Stimulated activated CD4-positive, alpha-beta T cell treated with anti-CD3 and anti-CD28 coated beads, Interleukin-12 subunit alpha, Interleukin-12 subunit beta, amount 100 ng/mL, for 48 hours (primary cell): ENCODE measurements at regions not wholly inside any gene's neighbourhood (a gene's known extent, or its start where the extent isn't known, plus 50 kb on each side); places are given as distances from the start of the nearest gene placed in this dataset.

Source experiments
- DNase-seq, 3 donors: peaks; one replicate each; pipeline ENCODE4 v3.0.0-alpha.2; 2020; ENCODE audit warnings: low read depth in 2 of 3, low spot score in 1 of 3

DNA sequence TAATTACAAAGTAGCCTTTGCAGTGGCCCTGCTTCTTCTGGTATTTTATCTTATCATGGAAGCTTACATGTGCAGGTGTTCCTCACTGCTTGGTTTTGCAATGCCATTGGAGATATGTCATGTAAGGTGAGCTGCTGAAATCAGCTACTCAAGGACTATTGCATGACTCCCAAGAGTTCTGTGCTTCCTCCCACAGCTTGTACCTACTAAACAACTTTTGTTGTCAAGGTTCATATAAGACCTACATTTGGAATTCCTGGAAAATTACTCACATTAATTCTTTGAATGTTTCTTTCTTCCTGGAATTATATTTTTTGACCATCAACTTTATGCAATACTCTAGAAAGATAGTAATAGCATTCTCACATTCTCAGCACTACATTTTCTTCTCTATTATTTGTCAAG is 427.5 kb upstream of the HSF2 start:
- DNase-seq: no peak

DNA sequence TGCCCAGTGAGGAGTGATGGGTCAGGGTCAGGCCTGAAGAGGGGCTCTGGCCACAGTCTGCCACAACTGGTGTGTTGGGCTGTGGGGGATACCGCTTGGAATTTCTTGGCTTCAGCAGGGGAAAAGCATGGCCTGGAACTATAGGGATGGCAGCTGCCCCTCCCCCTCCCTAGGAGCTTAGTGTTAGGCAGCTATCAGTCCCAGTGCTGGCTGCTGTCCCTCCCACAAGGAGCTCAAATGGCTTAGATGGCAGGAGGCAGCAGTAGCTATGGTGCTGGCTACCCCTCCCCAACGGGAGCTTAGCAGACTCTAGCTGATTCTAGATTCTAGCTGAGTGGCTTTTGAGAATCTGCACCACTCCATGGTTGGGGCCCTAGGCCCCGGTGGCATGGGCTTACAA is 414.5 kb upstream of the HSF2 start:
- DNase-seq: no peak

DNA sequence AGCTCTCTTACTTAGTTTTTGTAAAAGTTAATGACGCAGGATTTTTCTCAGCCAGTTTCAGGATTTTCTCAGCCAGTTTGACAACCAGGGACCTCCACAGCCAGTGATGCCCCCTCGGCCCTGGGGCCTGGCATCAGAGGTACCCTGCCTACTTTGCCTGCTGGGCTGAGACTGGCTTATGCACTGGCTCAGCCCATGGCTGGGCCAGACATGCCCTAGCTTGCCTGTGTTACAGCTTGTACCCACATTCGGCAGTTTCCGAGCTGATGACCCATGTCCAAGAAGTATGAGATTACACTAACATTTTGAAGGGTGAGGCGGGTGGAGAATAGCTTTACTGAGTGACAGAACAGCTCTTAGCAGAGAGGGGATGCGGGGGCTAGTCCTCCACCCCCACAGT is 406.1 kb upstream of the HSF2 start:
- DNase-seq: no peak

DNA sequence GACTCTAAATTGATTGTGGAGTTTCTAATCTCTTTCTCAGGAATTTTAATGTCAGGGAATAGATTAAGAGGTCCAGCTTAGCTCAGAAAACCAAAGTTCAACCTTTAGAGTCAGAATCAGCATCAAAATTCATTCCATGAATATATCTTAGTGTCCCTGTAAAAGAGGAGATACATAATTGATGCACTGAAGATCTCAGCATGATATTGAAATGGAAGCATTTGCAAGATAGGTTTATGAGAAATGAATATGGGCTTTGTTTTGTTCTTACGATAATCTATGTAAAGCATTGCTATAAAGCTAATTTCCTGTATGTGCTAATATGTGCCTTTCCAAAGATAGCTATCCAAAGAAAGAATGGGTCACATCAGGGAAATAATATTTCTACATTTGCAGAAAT is 404.5 kb upstream of the HSF2 start:
- no peak for DNase-seq

DNA sequence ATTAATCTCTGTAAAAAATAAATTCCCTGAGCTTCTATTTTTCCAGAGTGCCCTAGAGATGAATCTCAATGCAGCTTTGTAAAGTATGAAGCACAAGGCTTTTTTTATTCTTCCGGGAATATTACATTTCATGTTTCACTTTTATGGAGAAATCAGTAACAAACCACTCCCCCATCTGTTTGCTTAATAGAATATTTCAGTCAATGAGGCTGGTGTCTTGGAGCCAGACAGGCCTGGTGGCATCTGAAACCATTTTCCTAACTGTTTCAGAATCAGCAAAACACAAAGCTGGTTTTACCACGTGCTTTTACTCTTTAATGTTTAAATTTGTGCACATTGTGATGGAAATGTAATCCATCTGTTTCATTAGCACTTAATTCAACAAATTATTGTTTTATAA is 400.8 kb upstream of the HSF2 start:
- DNase-seq: no peak

DNA sequence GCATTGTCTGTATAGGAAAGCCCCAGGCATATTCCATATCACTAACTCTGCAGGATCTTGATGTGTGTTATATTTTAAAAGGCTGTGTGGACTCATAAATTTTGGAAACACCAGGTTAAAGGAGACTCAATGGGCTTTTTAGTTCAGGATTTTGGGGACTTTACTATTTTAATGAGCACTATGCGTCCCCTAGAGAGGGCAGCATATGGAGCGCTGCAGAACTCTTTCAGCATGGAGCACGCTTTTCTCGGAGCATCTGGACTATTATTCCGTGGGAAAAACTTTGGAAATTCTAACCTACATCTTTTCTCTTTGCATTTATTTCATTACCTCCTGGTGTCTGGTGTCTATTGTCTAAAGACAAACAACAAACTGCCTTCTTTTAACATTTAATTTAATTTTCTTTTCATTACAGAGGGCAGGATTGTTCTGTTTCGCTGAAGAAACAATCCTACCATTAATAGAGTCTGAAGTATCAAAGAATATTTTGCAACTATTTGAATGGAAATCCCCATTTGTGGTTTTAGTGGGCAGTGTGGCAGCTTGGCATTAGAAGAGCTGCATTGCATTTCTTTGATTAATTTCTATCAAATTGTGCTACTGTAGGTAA is 399.9 kb upstream of the HSF2 start:
- DNase-seq: no peak

DNA sequence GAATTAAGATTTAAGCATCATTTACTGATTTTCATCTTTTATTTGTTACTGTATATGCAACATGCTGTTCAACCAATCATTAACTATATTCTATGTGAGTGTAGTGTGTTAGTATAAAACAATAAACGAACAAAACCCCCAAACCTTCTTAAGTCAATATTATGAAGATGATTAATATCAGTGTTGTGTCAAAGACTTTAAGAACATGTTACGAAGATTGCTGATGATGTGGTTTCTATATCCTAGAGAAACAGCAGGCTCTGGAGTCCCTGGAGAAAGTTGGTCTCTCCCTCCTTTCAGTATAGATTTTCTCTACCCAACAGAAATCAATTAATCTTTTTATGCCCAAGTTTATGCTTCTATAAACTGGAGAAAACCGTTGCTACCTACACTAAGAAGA is 393.8 kb upstream of the HSF2 start:
- no peak for DNase-seq

DNA sequence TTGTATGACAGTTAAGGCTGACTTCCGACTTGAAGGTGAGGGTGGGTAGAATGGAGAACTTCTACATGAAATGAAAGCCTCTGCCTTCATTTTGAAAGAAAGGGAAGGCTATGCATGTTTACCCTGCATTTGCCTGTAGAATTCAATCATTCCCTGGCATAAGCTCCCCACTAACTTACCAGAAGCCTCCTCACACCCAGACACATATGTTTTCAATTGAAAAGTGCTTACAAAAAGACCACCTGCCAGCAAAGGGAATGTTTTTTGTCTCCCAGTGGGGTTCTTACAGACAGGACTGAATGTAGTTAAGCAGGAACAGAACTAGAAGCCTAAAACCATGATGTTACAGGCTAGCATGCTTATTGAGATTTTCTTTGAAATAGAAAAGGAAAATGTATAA is 392.1 kb upstream of the HSF2 start:
- no peak for DNase-seq

DNA sequence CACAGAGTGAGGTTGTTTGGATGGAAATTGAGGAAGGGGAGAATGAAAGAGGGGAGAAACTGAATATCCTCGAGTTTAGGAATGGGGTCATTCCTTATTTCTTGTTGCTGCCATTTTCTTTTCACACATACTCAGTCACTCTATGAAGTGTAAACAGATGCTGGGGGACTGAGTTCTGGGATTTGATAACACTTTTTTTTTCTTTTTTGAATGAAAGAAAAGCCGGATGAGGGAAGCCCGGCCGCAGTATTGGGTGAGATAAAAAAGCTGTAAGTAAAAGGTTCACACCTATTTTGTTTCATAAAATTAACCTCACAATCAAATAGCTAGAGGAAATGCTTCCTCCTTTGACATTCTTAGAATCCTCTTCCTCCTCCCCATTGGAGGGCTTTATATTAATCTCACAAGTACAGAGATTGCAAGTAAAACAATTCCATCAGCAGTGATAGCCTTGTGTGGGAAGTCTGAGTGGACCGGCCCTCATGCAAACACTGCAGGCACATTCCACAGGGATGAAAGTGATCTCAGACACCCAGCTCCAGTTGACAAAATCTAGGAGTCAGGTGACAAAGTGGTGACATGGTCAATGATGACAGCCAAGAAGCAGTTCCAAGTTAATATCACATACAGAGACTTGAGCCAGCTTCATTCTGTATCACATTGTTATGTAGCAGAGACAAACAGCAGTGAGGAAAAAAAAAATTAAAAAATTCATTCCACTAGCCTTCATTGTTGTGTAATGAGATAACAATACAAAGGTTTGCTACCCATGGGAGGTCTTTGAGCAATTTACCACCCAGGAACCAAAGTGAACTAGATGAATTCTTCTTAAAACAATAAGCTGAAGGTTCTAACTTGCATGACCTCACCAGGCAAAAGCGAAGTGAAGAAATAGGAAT is 391.1 kb upstream of the HSF2 start:
- DNase-seq: no peak

DNA sequence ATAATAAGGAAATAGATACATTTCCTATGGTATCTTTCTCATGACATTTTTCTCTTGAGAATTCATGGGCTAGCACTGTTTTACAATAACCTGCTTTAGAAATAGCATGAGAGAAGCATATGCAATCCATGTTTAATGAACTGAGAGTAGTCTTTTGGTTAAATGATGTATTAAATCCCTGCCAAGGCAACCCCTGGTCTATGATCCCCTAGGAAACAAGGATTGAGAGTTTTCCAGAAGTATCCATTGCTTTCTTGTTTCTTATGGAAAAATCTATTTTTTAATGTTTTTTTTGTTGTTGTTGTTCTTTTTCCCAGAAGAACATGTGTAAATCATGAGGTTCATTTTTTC is 390.5 kb upstream of the HSF2 start:
- no peak for DNase-seq

DNA sequence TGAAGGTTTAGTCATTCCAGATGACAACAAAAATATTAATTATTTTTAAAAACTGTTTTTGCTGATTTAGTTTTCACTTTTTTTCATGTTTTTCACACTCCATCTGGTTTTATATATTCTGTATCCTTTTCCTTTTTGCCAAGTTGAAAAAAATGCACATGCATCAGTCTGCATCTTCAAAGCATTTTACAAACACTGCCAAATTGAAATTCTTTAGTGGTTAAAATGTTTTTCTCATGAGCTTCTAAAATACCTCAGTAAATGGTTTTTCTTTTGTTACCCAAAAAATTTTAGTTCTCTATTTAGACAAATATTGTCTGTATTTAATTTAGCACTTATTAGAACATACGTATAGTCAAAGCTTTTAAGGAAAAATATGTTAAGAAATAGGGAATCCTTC is 386.9 kb upstream of the HSF2 start:
- DNase-seq: no peak

DNA sequence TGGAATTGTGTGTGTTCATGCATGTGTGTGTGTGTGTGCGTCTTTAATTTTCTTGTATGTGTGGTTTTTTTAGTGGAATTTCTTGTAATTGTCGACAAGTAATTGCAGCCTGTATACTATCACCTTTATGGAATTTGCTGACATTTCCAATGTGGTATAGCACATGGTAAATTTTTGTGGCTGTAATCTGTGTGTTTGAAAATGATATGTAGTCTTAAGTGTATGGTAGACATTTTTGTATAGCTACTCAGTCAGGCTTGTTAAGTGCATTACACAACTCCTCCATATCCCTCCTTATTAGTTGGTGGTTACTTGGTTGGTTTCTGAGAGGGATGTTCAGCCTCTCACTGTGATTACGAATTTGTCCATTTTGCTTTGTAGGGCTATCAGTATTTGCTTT is 384.5 kb upstream of the HSF2 start:
- no peak for DNase-seq

DNA sequence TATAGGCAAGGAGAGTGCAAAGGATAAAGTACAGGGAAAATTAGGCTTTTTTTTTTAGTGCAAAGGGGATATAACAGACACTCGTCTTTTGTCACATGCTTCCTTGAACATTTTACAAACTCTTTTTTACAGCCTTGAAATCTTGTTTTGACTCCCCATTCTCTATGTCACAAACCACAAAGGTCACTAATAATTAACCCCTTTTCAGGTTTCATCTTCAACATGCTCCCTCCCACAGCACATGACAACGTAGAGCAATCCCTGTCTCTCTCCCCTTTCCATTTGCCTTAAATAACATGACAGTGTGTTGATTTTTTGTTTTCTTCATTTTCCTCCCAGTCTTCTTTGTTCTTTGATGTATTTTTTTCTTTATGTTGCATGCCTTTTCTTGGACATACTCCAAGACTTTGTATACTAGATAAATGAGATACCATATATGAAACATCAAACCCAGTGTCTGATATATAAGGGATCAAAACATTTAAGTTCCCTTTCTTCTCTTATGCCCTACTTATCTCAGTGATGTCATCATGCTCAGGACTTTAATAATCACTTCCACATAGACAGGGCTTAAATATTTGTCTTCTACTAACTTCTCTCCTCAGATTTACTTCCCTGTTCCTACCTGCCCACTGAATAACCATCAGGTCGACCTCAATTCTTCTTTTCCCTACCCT is 378.7 kb upstream of the HSF2 start:
- no peak for DNase-seq

DNA sequence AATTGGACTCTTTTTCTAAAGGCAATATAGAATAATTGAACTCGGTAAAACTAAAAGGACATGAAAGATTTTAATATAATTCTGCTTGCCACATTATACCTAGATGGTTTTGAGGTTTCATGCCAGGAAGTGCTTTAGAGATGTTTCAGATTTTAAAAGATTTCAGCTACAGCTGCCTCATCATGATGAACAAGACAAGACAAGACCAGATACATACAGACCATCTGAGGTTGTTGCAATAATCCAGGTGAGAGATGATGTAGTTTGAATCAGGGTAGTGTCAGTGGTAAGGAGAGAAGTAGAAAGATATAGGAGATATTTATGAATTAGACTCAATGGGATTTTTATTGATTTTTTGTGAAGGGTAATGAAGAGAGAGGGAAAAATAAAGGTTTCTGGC is 374.3 kb upstream of the HSF2 start:
- DNase-seq: no peak

DNA sequence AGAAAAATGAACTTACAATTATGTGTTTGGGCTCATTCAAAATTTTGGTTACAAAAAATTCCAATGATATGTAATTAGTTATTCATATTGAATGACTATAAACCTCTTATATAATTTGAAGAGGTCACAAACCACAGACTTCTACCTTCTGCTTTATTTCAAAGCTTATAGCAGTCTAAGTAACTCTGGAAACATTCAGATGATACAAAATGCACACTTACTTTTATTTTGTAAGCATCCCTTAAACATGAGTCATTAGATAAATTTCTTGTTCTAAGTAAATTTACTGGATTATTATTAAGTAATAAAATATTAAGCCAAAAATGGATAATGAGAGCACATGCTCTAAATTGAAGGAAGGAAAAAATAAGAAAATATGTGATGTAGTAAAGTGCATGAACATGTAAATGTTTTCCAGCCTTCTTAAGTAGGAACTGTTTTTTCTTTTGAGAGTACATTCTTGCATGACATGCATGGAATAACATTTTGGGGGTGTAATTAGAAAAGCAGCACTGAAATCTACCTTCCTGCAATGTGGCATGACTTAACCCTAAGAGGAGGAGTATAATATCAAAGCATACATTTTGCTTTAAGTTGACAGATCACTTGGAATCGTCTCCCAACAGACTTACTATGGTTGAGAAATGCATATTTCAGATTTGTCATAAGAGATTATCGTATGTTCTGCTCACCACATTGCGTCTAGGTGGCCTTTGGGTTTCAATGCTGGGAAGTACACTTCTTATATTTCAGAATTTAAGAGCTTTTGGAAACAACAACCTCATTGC is 372.7 kb upstream of the HSF2 start:
- no peak for DNase-seq

DNA sequence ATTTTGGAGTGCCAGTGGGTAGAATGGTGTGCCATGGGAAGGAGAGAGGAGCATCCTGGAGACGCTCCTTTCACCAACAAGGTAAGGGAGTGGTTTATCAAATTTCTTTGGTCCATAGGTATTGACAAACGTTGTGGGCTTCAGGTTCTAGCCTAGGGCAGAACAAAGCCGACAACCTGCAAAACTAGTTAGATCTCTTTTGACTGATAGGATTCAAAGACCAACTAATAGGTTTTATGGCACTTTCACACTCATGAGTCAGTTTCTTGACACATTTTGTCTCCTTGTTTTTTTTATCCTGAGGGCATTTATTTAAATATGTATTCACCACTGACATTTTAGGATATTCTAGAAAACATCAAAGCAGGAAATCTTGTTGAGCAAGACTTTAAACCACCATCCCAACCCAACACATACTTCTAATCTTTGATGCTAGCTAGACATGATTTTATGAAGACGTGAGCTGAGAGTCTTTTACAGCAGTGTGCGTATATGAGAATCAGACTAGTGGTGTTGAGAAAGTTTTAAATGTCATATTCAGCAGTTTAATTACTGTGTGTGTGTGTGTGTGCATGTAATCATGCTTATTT is 370.4 kb upstream of the HSF2 start:
- no peak for DNase-seq

DNA sequence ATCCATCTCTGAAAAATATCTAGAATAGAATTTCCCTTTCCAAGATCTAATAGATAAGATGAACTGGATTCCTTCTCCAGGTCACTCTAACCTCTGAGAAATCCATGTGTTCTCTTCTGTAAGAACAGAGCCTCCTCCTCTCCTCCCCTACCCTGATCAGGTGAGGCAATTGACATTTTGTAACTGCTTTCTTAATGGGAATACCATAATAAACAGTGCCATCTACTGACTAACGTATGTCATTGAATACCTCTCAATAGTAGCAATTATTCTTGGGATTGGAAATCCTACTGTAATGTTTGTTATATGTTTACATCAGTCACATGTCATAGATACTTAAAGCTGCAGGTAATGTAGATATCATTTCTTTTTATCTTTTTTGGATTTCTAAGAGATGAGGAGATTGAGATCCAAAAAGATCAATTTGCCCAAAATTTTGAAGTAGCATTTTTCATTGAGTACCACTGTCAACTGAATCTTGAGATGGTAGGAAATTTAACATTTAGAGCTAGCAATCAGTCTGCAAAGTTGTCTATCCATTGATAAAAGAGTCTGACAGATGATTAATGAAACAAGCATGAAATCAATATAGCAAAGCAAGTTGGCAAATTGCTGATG is 365.8 kb upstream of the HSF2 start:
- DNase-seq: no peak

DNA sequence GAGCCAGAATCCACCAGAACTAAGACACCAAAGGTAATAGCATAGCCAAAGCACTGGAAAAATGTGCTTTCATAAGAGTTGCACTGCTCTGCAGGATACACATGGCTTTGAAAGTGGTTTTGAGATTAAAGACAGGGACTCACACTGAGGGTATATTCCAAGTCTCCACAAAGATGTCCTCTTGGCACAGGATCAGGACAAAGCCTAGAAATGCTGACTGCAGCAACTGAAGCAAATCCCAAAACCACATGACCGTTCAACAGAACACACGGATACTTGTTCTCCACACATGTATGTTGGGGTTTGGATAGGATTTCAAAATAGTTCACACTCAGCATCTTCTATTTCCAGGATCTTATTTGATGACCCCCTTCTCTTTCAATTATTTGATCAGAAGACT is 364.3 kb upstream of the HSF2 start:
- DNase-seq: no peak

DNA sequence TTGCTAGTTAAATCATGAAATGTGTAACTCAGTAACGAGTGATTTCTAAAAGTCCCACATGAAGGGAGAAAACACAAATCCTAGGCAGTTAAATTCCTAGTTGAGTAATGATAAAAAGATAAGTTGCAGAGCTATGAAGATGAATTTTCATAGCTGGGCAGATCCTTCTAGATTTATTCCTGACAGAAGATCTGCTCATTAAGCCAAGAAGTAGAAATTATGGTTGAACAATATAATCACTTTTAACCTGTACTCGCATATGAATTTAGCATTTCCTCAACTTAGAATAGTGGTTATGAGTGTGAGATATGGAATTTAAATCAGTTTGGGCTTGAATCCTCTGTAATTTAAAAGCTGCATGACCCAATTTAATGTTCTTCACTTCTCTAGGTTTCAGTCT is 359.2 kb upstream of the HSF2 start:
- DNase-seq: no peak

DNA sequence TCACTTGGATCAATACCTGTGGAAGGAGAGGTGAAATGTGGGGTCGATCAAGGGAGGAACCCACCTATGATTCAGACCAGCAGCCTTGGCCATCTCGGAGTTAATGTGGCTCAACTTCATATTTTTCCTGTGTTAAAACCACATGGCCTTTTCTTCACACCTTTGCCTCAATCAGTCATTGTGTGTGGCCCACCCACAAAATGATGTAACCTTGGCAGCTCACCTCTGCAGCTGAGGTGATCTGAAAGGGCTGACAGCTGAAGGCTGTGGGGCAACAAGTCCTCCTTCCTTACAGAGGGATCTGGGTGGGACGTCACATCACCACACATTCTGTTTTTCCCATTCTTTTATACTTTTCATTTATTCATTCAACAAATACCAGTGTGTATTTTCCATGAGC is 357.1 kb upstream of the HSF2 start:
- DNase-seq: no peak
